Type B pancreatic cell (in vitro differentiated cells): ENCODE measurements at regions not wholly inside any gene's neighbourhood (a gene's known extent, or its start where the extent isn't known, plus 50 kb on each side); places are given as distances from the start of the nearest gene placed in this dataset.

ENCODE experiments used
- DNase-seq: peaks from one replicate; pipeline ENCODE4 v3.0.0; 2021; ENCODE audit warnings: mixed read lengths; ENCODE audit not compliant: unreplicated experiment; ENCODE audit errors: extremely low spot score
- H3K27ac Mint-ChIP-seq: 2 replicates; pipeline ENCODE4 v1.8.0; 2021; ENCODE audit warnings: mild to moderate bottlenecking, mixed read lengths
- H3K27me3 Mint-ChIP-seq: 2 replicates; pipeline ENCODE4 v1.8.0; 2021; ENCODE audit warnings: mixed read lengths
- H3K36me3 Mint-ChIP-seq: 2 replicates; pipeline ENCODE4 v1.8.0; 2021; ENCODE audit warnings: mixed read lengths
- H3K4me1 Mint-ChIP-seq: one replicate; pipeline ENCODE4 v1.8.0; 2021; ENCODE audit warnings: mixed read lengths; ENCODE audit not compliant: unreplicated experiment
- H3K4me3 Mint-ChIP-seq: 2 replicates; pipeline ENCODE4 v1.8.0; 2021; ENCODE audit warnings: mild to moderate bottlenecking, mixed read lengths
- H3K9me3 Mint-ChIP-seq: 2 replicates; pipeline ENCODE4 v1.8.0; 2021; ENCODE audit warnings: mixed read lengths
- TF ChIP-seq, protein P1 (sequence below): fragments of 200-600 bp; sonication (generic); conservative IDR thresholded peaks from 2 replicates; pipeline ENCODE4 v1.5.0; 2021; ENCODE audit warnings: antibody characterized with exemption, mild to moderate bottlenecking

GRCh38 chr12:93316623-93316971 lies 61.1 kb upstream of the NUDT4 start:
- peaks cover 5% of the 10 kb centered on the region for H3K9me3 Mint-ChIP-seq
- TF ChIP-seq, protein P1, sequence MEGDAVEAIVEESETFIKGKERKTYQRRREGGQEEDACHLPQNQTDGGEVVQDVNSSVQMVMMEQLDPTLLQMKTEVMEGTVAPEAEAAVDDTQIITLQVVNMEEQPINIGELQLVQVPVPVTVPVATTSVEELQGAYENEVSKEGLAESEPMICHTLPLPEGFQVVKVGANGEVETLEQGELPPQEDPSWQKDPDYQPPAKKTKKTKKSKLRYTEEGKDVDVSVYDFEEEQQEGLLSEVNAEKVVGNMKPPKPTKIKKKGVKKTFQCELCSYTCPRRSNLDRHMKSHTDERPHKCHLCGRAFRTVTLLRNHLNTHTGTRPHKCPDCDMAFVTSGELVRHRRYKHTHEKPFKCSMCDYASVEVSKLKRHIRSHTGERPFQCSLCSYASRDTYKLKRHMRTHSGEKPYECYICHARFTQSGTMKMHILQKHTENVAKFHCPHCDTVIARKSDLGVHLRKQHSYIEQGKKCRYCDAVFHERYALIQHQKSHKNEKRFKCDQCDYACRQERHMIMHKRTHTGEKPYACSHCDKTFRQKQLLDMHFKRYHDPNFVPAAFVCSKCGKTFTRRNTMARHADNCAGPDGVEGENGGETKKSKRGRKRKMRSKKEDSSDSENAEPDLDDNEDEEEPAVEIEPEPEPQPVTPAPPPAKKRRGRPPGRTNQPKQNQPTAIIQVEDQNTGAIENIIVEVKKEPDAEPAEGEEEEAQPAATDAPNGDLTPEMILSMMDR, result no peak
- peak overlapping the region; percentile 66 for H3K4me3 Mint-ChIP-seq
- no peaks in the 10 kb centered on the region for H3K36me3 Mint-ChIP-seq
- H3K4me1 Mint-ChIP-seq, result peaks cover 23% of the 10 kb centered on the region
- no peaks in the 10 kb centered on the region for H3K27me3 Mint-ChIP-seq
- peak overlapping the region; percentile 95 for H3K27ac Mint-ChIP-seq
- DNase-seq, result no peak

DNA sequence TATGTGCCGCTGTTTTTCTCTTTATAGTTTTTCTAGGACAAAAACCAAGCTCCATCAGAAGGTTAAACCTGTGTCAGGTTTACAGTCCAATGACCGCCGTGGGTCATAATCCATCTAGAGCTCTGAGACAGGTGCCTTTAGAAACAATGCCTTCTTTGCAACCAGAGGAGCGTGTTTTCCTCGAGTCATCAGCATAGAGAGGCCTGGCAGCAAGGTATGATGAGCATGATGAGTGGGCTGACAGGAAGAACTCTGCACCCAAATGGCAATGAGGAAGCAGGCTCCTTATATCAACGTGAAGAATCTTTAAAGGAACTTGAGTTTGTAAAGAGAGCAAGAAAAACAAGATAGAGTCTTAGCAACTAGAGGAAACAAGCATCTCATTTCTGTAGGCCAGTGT lies 60.5 kb upstream of the NUDT4 start:
- TF ChIP-seq, protein P1, result no peak
- no peak for DNase-seq
- Mint-ChIP-seq H3K36me3 (no peaks in the 10 kb centered on the region), H3K27ac (peak overlapping the region; percentile 95), H3K4me1 (peaks cover 23% of the 10 kb centered on the region), H3K4me3 (peak overlapping the region; percentile 70), H3K9me3 (peaks cover 5% of the 10 kb centered on the region), H3K27me3 (no peaks in the 10 kb centered on the region)

DNA sequence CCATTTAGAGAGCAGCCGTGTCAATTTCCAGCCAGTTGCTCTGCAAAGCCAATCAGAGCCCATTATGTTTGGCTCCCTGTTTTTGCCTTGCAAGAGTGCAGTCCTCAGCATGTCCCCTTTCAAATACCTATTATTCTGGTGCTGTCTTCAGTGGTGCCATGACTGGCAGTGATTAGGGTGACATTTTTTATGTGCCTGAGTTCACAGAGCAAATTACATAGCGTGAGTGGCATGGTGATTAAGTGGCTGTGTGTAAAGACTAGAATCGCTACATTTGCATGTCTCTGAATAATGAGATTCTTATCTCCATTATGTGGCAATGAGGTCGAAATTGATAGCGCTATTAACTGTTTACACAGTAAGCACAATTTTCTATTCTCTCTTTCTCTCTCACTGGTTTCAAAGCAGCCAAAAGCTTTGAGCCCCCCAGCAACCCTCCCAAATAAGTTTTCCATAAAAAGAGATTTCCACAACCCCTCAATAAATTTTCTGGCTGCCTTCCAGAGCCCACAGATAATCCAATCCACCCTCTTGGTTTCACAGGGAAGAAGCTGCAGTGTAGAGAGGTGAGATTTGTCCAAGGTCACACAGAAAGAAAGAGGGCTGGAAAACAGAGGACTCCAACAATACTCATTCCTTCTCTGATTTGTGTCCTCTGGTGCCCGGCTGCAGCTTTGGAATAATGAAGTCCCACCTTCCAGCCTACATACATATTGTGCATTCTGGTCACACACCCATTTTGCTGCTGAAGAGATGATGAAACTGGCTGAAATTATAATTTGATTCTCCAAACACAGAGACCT lies 58.8 kb upstream of the NUDT4 start:
- TF ChIP-seq, protein P1, result no peak
- Mint-ChIP-seq H3K36me3 (no peaks in the 10 kb centered on the region), H3K4me3 (peak overlapping the region; percentile 24), H3K9me3 (peaks cover 5% of the 10 kb centered on the region), H3K27ac (peak overlapping the region; percentile 82), H3K27me3 (no peaks in the 10 kb centered on the region), H3K4me1 (peaks cover 23% of the 10 kb centered on the region)
- no peak for DNase-seq

DNA sequence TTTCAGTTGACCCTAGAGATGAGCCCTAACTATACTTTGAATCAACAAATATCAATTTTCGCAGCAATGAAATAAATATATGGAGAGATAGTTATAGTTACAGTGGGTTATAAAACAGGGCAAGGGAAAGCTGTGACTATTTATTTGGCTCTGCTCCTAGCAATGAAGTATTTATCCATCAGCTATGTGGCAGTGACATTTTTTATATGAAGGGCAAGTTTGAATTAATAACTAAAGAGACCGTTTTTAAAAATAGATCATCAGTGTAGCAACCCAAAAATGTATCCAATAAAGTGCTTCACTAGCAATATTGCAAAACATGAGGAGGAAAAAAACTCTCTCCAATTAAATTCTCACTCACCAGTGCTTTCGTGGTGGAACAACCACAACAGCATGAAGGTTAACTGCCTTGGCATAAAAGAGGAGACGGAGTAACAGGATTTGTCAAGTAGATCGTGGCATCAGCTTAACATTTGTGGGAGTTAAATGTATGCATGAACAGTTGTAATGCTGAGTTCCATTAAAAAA lies 58.1 kb upstream of the NUDT4 start:
- Mint-ChIP-seq H3K4me1 (peaks cover 23% of the 10 kb centered on the region), H3K9me3 (peaks cover 5% of the 10 kb centered on the region), H3K27me3 (no peaks in the 10 kb centered on the region), H3K36me3 (no peaks in the 10 kb centered on the region), H3K4me3 (no peak overlapping the region), H3K27ac (peak overlapping the region; percentile 82)
- DNase-seq, result no peak
- TF ChIP-seq, protein P1, result no peak

- TF ChIP-seq, protein P1, result no peak
- no peak for DNase-seq
- Mint-ChIP-seq H3K9me3 (no peaks in the 10 kb centered on the region), H3K4me1 (peaks cover 10% of the 10 kb centered on the region), H3K27ac (no peak overlapping the region), H3K27me3 (no peaks in the 10 kb centered on the region), H3K36me3 (no peaks in the 10 kb centered on the region), H3K4me3 (no peak overlapping the region)
Observed at GRCh38 chr12:93322784-93323183, 54.9 kb upstream of the NUDT4 start.
